SU-DHL-6 (cell line): ENCODE measurements at regions not wholly inside any gene's neighbourhood (a gene's known extent, or its start where the extent isn't known, plus 50 kb on each side); places are given as distances from the start of the nearest gene placed in this dataset.

ENCODE experiments used
- EZH2phosphoT487 ChIP-seq: fragments of 200-600 bp; sonication (generic), shearing (Covaris generic); conservative IDR thresholded peaks from 2 replicates; pipeline ENCODE4 v1.6.1; 2018; ENCODE audit warnings: mild to moderate bottlenecking, antibody characterized with exemption, low read length, moderate library complexity, mixed read lengths
- TF ChIP-seq, protein P1 (sequence below): fragments of 200-600 bp; sonication (generic); IDR thresholded peaks from one replicate; pipeline ENCODE4 v1.5.1; 2017; ENCODE audit warnings: antibody characterized with exemption, mild to moderate bottlenecking, low read length, moderate library complexity; ENCODE audit not compliant: insufficient read depth, poor library complexity, severe bottlenecking

DNA sequence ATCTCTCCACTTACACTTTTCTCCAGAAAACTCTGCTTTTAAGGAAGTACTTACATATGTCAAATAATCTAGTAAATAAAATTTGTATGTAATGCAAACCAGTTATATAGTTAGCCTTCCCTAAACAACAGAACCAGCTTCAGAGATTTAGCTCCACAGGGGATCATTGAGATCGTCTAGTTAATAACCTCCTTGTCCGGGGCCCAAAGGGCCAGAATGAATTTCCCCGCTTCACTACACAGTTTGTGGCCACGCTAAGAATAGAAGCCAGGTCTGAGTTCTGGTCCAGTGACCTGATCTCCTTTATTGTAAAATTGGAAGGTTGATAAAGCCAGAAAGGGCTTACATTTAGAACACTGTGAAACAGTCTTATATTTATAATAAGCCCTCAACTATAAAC lies 245.2 kb downstream of the TPBG start:
- TF ChIP-seq, protein P1, sequence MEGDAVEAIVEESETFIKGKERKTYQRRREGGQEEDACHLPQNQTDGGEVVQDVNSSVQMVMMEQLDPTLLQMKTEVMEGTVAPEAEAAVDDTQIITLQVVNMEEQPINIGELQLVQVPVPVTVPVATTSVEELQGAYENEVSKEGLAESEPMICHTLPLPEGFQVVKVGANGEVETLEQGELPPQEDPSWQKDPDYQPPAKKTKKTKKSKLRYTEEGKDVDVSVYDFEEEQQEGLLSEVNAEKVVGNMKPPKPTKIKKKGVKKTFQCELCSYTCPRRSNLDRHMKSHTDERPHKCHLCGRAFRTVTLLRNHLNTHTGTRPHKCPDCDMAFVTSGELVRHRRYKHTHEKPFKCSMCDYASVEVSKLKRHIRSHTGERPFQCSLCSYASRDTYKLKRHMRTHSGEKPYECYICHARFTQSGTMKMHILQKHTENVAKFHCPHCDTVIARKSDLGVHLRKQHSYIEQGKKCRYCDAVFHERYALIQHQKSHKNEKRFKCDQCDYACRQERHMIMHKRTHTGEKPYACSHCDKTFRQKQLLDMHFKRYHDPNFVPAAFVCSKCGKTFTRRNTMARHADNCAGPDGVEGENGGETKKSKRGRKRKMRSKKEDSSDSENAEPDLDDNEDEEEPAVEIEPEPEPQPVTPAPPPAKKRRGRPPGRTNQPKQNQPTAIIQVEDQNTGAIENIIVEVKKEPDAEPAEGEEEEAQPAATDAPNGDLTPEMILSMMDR: no peak
- no peak for TF ChIP-seq EZH2phosphoT487
